ENCODE measurements at regions not wholly inside any gene's neighbourhood (a gene's known extent, or its start where the extent isn't known, plus 50 kb on each side); places are given as distances from the start of the nearest gene placed in this dataset.
"Not testable (repeated sequence)": the region's sequence is repeated elsewhere in the genome, so short reads cannot be mapped to it uniquely, and the experiment has no call there.

DNA sequence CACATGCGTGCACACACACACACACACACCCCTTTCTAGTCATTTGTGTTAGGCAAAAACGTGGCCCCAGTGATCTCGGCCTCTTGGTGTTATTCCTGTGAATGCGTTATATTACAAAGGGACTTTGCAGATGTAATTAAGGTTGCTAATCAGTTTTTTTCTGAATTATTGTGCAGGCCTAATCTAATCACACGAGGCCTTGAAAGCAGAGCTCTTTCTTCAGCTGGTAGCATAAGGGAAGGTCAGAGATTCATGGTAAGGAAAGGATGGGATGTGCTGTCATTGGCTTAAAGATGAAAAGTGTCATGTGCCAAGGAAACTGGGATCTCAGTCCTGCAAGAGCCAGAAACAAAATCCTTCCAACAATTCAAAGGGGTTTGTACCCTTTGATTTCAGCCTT, 113.4 kb upstream of the ELAC2 start:
- DNase-seq = no peak

- no peak for DNase-seq
Observed at GRCh38 chr17:13129356-13129755, 111.5 kb upstream of the ELAC2 start.

DNA sequence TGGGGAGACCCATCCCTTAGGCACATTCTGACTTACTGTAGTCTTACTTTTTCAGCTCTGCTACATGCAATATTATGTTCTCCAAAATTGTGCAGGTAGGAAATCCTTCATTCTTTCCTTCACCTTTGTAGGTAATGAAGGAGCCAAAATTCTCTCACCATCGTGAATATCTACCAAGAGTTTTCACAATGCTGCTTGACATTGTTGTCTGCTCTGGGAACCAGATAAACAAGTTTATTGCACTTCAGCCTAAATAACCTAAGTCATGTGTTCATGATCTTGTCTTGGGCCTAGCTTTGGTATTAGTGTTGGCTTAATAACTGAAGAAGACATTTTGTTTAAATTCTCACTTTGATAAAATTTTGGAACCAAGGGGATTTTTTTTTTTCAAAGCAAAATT, 110.8 kb upstream of the ELAC2 start:
- DNase-seq = no peak

DNA sequence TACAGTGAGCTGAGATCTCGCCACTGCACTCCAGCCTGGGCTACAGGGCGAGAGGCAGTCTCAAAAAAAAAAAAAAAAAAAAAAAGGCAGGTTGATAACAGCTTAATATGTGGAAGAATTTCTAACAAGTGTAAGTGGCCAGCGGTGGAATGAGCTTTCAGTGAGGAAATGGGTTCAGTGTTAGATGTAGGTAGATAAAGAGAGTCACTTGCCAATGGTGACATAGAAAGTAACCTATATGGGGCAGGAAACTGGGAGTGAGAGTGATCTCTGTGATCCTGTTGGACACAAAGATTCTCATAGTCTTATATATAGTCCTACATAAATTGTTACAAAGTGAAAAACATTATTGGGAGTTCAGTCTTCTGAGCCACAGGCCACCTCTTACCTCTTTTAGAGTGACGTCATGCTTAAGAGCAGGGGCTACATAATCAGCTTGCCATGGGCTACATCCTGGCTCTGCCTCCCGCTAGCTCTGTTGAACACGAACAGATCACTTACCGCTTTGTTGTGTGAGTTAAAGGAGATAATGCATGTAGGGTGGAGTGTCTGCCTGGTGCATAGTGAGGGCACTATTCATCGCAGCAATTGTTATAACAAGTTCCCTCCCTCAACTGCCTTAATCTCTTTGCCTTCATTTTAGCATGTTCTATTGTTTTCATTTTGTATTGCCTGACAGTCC, 110.2 kb upstream of the ELAC2 start:
- DNase-seq = no peak

DNA sequence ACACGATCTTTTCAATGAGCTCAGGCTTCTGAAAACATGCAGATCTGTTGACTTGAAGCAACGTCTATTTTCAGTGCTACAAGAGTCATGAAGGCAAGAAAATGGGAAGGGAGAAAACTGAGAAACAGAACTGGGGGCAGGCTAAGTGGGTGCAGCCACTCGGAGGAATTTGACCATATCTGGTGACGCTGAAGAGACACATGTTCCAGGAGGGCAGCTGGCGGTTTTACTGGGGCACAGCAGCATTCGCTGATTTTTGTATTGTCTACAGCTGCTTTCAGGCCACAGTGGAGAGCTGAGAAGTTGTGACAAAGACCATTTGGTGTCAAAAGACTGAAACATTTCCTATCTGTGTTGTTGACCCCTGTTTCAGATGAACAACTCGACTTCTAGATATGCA, 103.0 kb upstream of the ELAC2 start:
- no peak for DNase-seq

GRCh38 chr17:13118311-13118710, 100.5 kb upstream of the ELAC2 start:
- no peak for DNase-seq

DNA sequence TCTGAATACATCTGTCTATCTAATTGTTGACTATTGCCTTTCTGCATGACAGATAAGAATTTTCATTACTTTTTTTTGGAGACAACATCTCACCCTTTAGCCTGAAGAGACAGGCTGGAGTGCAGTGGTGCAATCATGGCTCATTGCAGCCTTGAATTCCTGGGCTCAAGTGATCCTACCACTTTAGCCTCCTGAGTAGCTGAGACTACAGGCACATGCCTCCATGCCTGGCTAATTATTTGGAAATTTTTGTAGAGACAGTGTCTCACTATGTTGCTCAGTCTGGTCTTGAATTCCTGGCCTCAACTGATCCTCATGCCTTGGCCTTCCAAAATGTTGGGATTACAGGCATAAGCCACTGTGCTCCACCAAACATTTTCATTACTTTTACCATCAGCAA, 99.8 kb upstream of the ELAC2 start:
- no peak for DNase-seq

- DNase-seq = peak; percentile 47
Observed at GRCh38 chr17:13114601-13115031, 96.8 kb upstream of the ELAC2 start.

DNA sequence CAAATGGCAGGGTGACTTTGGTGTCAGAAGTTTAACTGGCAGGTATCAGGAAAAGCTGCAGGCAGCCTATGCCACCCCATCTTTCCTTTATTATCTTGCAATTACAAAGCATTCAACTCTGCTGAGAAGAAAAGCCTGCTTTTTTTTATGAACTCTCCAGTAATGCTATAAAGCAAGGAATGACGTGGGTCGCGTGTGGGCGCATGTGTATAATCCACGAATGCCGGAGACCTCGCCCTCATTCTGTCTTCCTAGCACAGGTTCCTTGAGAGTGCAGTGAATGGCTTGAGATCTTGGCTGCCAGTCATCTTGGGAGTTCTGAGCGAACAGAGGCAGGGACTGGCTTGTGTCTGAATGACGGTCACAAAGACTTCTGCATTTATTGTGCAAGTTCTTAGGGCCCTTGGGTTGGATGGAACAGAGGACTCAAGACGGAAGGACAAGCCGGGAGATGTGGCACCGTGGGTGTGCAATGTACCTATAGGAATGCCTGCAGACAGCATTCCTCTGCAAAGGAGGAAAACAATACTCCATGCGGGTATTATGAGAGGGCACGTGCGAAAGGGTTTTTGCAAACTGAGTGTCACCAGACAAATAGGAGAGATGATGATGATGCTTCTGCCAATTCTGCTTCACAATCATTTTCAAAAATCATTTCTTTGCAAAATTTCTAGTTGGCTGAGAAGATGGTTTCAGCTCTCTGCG, 96.1 kb upstream of the ELAC2 start:
- no peak for DNase-seq

- DNase-seq = no peak
Observed at GRCh38 chr17:13107676-13108235, 89.9 kb upstream of the ELAC2 start.

GRCh38 chr17:13106171-13106570, 88.3 kb upstream of the ELAC2 start:
- no peak for DNase-seq

GRCh38 chr17:13104576-13104975, 86.7 kb upstream of the ELAC2 start:
- no peak for DNase-seq

- no peak for DNase-seq
Observed at GRCh38 chr17:13102477-13102876, 84.7 kb upstream of the ELAC2 start.

DNA sequence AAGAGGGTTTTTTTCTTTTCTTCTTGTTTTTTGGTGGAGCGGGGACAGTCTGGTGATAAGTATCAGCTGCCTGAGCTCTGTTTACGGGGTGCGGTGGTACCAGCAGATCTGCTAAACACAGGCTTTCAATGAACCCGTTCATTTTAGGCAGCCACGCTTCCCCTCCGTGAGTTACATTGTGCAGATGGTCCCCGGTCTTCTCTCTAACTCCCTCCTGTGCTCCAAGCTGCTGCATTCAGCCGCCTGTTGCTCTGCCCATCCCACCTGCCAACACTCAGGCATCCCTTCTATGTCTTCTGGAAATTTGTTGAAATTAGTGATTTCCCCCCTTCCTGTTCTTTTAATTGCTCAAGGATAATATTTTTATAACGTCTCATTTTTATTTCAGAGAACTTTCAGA, 82.1 kb upstream of the ELAC2 start:
- no peak for DNase-seq

DNA sequence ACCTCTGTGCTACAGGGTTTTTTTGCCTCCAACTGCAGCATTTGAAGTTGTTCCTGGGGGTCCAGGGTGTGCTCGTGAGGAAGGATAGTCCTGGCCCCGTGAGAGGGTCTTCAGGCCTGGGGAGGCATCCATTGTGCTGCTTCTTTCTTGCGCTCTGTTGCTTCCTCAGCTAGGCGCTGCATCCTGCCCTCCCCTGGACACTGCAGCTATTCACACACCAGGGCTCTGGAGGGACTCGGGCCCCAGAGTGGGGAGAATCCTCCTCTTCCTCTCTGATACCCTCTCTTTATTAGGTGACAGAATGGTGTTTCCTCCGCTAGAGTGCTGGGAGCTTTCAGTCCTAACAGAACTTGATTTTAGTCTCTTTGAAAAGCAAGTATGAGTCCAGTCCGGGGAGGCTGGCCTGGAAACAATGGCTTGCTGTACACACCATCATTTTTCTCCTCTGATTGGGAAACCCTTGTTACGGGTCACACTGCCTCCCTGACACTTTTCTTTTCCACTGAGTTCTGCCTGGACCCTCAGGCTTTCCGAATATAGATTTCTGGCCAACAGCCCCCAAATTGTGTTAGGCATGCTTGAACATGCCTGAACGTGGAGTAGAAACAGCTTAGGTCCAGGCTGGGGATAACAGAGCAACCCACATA, 81.4 kb upstream of the ELAC2 start:
- no peak for DNase-seq

- DNase-seq = no peak
Observed at GRCh38 chr17:13096291-13096690, 78.5 kb upstream of the ELAC2 start.

- DNase-seq = not testable (repeated sequence)
Observed at GRCh38 chr17:13092010-13092409, 74.2 kb upstream of the ELAC2 start.

DNA sequence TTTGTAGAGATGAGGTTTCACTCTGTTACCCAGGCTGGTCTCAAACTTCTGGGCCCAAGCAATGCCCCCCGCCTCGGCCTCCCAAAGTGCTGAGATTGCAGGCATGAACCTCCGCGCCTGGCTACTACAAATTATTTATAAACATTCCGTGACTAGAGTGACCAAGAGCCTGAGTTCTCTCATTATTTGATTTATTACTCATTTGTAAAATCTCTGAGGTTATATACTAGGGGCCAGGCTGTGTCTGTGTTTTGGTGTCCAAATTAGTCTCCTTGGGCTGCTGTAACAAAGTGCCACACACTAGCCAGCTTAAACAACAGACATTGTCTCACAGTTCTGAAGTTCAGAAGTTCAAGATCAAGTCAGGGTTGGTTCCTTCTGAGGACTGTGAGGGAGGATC, 70.8 kb upstream of the ELAC2 start:
- DNase-seq = no peak

DNA sequence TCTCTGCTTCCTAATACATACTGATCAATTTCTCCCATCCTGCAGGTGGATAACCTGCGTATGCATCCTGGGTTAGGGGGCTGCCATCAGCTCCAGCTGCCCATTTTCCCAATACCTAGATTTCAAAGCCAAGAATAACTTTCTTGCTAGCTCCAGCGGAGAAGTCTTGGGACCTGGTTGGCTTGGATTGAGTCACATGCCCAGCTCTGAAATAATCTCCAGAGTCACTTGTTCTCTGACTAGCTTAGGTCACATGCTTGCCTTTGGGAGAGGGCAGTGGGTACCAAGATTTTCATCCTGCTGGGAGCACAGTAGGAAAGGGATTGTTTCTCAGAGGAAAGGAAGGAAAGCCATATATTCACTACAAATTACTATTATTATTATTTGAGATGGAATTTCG, 70.0 kb upstream of the ELAC2 start:
- no peak for DNase-seq

GRCh38 chr17:13086142-13086769, 68.4 kb upstream of the ELAC2 start:
- DNase-seq = no peak

GRCh38 chr17:13085578-13085977, 67.8 kb upstream of the ELAC2 start:
- no peak for DNase-seq

- no peak for DNase-seq
Observed at GRCh38 chr17:13084420-13084819, 66.6 kb upstream of the ELAC2 start.

GRCh38 chr17:13078591-13079385, 61.0 kb upstream of the ELAC2 start:
- no peak for DNase-seq
